Lung microvascular endothelial cell (primary cell): ENCODE measurements at regions not wholly inside any gene's neighbourhood (a gene's known extent, or its start where the extent isn't known, plus 50 kb on each side); places are given as distances from the start of the nearest gene placed in this dataset.
A peak's percentile ranks its signal among the peaks of the same experiment; 100 is the strongest.

Source experiments
- DNase-seq, 2 donors: peaks; one replicate each; pipeline versions ENCODE4 v3.0.0 to v3.0.0-alpha.2; 2010; ENCODE audit warnings: low read depth in 2 of 2

- DNase-seq: no peak
Observed at GRCh38 chr3:99218468-99218867, 317.0 kb upstream of the DCBLD2 start.

- DNase-seq: no peak
Observed at GRCh38 chr3:99212969-99213368, 311.5 kb upstream of the DCBLD2 start.

- DNase-seq: no peak
Observed at GRCh38 chr3:99211309-99211708, 309.8 kb upstream of the DCBLD2 start.

- DNase-seq: no peak
Observed at GRCh38 chr3:99199021-99199420, 297.5 kb upstream of the DCBLD2 start.

- no peak for DNase-seq
Observed at GRCh38 chr3:99191186-99191585, 289.7 kb upstream of the DCBLD2 start.

- DNase-seq: no peak
Observed at GRCh38 chr3:99188936-99189335, 287.4 kb upstream of the DCBLD2 start.

- DNase-seq: no peak
Observed at GRCh38 chr3:99186016-99186415, 284.5 kb upstream of the DCBLD2 start.

- no peak for DNase-seq
Observed at GRCh38 chr3:99176169-99176964, 274.9 kb upstream of the DCBLD2 start.

- DNase-seq: peak in 1 of 2 donors; percentile 63
Observed at GRCh38 chr3:99175276-99175812, 273.8 kb upstream of the DCBLD2 start.

- DNase-seq: peak; percentile 84 to 85
Observed at GRCh38 chr3:99172736-99173657, 271.5 kb upstream of the DCBLD2 start.

- DNase-seq: no peak
Observed at GRCh38 chr3:99171800-99172199, 270.3 kb upstream of the DCBLD2 start.

GRCh38 chr3:99170867-99171517 lies 269.5 kb upstream of the DCBLD2 start:
- DNase-seq: no peak

- no peak for DNase-seq
Observed at GRCh38 chr3:99167071-99167470, 265.6 kb upstream of the DCBLD2 start.

- no peak for DNase-seq
Observed at GRCh38 chr3:99163314-99163713, 261.8 kb upstream of the DCBLD2 start.

GRCh38 chr3:99159220-99159762 lies 257.8 kb upstream of the DCBLD2 start:
- DNase-seq: no peak

- DNase-seq: peak in 1 of 2 donors; percentile 24
Observed at GRCh38 chr3:99145031-99145430, 243.5 kb upstream of the DCBLD2 start.

GRCh38 chr3:99143493-99143892 lies 242.0 kb upstream of the DCBLD2 start:
- DNase-seq: no peak

- no peak for DNase-seq
Observed at GRCh38 chr3:99134986-99135385, 233.5 kb upstream of the DCBLD2 start.

GRCh38 chr3:99131876-99132275 lies 230.4 kb upstream of the DCBLD2 start:
- peak in 1 of 2 donors; percentile 51 for DNase-seq

- DNase-seq: peak; percentile 12 to 97
Observed at GRCh38 chr3:99128725-99129505, 227.4 kb upstream of the DCBLD2 start.

GRCh38 chr3:99128235-99128634 lies 226.7 kb upstream of the DCBLD2 start:
- peak in 1 of 2 donors; percentile 15 for DNase-seq
